ENCODE measurements at regions not wholly inside any gene's neighbourhood (a gene's known extent, or its start where the extent isn't known, plus 50 kb on each side); places are given as distances from the start of the nearest gene placed in this dataset.
"Not testable (repeated sequence)": the region's sequence is repeated elsewhere in the genome, so short reads cannot be mapped to it uniquely, and the experiment has no call there.

DNA sequence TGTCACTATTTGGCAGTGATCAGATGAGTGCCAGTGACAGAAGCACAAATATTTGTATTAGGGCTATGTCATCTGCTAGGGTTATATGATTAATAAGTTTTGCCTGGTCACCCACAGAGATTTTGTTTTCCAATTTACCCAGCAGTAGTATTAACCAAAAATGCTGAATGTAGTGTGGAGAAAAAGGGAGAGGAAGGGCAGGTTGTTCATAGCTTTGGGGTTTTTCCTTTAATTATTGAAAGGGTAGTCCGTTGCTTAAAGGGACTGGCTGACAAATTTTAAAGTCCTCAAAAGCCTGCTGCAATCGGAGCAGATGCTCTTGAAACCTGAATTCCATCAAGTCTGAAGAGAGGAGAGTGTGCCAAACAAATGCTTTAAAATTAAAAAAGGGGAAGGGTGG is 237.9 kb upstream of the CCDC196 start:
- DNase-seq (ENCODE audit: low read depth), result no peak

GRCh38 chr14:66249544-66249943 is 236.6 kb upstream of the CCDC196 start:
- DNase-seq (ENCODE audit: low read depth), result no peak

- DNase-seq (ENCODE audit: low read depth), result no peak
These were observed 232.1 kb upstream of the CCDC196 start for GRCh38 chr14:66254038-66254437.

DNA sequence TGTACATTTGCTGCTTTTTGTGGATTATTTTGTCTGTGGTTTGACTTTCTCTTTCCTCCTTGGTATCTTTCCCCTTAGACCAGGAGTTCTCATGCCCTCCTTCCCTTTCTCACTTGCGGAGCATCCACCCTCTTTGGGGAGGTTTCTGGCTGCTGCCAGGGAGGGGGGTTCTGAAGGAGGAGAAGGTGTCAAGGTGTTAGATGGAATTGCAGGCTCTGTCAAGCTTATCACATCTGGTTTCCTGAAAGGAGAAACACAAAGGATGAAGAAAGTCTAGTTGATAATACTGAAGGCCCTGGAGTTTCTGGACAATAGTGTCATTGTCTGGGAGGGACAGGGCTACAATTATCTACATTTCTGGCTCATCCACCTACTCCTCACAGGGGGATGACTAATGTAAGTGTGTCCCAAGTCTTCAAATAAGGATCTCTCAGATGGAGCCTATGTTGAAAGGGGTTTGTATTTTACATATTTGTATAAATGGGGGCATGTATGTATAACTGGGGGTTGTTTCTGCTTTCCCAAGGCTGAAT is 217.3 kb upstream of the CCDC196 start:
- DNase-seq (ENCODE audit: low read depth), result peak; percentile 49

DNA sequence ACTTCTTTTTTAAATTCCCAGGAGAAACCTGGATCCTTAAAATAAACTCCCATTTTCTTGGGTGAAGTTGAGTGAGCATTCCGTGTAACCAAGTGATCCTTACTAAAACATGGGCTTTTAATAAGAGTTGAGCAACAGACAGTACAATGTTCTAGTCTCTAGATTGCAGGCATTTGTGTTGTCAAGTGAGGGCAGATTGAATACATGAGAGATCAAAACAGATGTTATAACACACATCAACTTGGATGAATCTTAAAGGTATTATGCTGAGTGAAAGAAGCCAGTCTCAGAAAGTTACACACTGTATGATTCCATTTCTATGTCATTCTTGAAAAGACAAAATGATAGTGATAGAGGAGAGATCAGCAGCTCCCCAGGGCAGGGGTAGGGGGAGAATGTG is 213.9 kb upstream of the CCDC196 start:
- DNase-seq (ENCODE audit: low read depth), result no peak

- DNase-seq (ENCODE audit: low read depth), result peak; percentile 16
These were observed 212.8 kb upstream of the CCDC196 start for GRCh38 chr14:66273261-66273832.

DNA sequence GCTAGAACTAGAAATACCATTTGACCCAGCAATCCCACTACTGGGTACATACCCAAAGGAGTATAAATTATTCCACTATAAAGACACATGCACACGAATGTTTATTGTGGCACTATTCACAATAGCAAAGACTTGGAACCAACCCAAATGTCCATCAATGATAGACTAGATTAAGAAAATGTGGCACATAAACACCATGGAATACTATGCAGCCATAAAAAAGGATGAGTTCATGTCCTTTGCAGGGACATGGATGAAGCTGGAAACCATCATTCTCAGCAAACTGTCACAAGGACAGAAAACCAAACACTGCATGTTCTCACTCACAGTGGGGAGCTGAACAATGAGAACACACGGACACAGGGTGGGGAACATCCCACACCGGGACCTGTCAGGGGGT is 207.8 kb upstream of the CCDC196 start:
- not testable (repeated sequence) for DNase-seq (ENCODE audit: low read depth)

- DNase-seq (ENCODE audit: low read depth), result no peak
These were observed 205.0 kb upstream of the CCDC196 start for GRCh38 chr14:66281036-66281776.

- peak; percentile 74 for DNase-seq (ENCODE audit: low read depth)
These were observed 201.8 kb upstream of the CCDC196 start for GRCh38 chr14:66284346-66284745.

GRCh38 chr14:66288511-66288910 is 197.7 kb upstream of the CCDC196 start:
- peak; percentile 49 for DNase-seq (ENCODE audit: low read depth)

GRCh38 chr14:66291756-66292155 is 194.4 kb upstream of the CCDC196 start:
- no peak for DNase-seq (ENCODE audit: low read depth)

DNA sequence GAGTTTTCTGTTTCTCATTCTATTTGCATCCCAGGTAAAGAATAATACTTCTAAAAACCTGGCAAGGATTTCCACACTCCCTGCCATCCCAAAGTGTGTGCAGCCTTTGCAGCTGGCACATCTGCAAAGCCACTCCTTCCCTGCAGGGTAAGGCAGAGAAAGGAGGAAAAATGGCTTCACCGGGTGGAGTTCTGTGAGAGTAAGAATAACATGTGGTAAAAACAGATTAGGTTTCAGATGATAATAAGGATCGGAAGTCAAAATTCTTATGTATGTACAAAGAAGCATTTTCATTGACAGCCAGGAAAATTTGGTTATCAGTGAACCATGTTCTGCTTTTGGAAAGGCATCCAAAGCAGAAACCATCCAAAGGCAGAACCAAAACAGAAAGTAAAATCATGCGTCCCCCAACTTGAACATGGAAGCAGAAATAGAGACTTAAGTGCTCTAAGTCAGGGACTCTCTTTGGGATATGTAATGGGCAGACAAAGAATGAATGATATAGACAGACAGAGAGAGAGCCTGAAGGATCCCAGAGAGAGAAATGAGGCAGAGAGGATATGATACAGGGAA is 192.6 kb upstream of the CCDC196 start:
- DNase-seq (ENCODE audit: low read depth), result no peak

- DNase-seq (ENCODE audit: low read depth), result no peak
These were observed 190.8 kb upstream of the CCDC196 start for GRCh38 chr14:66295386-66295785.

DNA sequence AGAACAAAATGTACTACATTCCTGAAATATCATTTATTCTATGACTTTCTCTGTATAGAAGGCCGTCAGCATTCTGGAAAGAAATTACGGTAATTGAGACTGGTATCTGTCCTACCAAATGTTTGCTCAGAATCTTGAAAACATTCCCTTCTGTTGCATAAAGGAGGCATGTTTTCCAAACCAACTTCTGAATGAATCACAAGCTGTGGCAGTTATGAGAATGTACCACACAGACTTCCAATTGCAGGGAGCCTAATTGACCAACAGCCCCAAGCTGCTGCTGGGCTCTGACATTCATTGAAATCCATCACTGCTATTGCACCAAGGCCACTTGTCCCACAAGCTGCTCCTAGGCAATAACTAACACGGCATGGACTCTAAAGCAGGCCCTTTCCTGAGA is 185.3 kb upstream of the CCDC196 start:
- DNase-seq (ENCODE audit: low read depth), result no peak

DNA sequence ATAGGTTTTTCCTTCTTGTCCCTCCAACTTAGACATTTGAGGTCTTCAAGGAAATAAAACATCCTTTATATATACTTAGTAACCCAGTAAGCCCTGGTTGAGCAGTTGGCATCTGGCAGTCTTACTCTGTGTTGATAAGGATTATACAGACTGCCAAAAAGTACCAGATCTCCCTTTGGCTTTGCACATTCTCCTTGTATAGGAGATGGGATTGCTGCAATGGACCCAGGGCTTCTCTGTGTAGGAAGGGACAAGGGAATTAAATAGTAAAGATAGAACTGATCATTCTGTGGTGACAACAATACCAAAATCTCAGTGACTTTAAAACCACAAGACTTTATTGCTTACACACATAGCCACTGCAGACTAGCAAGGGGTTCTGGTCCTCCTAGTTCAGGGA is 180.1 kb upstream of the CCDC196 start:
- DNase-seq (ENCODE audit: low read depth), result no peak

GRCh38 chr14:66311058-66311457 is 175.1 kb upstream of the CCDC196 start:
- no peak for DNase-seq (ENCODE audit: low read depth)

DNA sequence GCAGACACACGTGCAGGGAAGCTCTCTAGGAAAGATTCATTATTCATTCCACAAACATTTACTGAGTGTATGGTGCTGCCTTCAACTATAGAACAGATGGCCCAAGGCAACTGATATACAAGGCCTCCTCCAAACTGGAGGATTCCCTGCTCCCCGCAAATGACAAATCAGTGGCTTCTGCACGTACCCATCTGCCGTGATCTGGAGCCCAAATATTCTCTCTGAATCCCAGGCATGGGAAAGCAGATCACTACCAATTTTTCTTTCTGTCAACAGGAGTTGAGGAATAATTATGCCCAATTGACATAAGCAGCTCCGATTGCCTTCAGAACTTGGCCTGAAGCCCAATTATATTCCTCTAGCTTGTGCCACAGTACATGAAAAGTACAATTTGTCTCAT is 174.2 kb upstream of the CCDC196 start:
- DNase-seq (ENCODE audit: low read depth), result no peak

DNA sequence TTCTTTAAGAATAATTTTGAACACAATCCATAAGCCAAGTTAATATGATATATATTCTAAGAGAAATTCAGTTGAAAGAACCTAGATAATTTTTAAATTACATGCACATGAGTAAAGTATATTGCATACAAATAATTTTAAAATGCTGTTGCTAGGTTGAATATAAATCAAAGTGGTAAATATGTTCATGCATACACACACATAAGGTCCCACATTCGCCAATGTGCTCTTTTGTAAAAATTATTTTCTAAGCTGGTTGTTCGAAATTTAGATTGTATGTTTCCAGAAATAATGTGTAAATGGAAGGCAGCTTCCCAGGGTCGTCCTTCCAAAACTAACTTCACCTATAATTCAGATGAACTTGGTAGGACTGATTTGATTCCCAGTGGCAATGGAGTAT is 173.7 kb upstream of the CCDC196 start:
- no peak for DNase-seq (ENCODE audit: low read depth)

- DNase-seq (ENCODE audit: low read depth), result no peak
These were observed 171.1 kb upstream of the CCDC196 start for GRCh38 chr14:66315098-66315497.

DNA sequence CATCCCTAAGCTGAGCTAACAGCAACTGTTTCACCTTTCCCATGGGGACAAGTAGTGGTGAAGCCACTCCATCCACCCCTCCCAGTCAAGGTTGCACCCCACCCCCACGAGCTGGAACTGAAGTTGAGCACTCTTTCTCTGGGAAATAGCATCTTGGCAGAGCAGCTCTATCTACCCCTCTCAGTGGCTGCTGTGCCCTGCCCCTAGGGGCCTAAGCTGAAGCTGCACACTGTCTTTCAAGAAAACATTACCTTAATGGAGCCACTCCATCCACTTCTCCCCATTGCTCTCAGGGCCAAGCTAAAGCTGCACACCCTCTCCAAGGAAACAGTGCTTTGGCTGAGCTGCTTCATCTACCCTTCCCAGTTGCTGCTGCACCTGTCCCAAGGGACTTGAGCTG is 170.6 kb upstream of the CCDC196 start:
- DNase-seq (ENCODE audit: low read depth), result no peak

DNA sequence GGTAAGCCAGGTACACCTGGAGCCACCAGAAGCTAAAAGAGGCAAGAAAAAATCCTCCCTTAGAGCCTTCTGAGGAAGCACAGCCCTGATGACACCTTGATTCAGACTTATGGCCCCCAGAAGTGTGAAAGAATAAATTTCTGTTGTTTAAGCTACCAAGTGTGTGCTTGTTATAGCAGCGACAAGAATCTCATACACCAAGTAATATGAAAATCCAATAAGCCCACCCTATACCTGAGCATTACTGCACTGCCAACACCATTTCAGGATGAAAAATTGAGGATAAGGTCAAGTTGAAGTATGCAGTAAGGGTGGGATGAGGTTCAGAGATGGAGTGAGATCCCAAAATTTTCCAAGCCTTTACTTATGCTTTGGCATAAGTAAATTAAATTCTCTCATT is 163.6 kb upstream of the CCDC196 start:
- no peak for DNase-seq (ENCODE audit: low read depth)

GRCh38 chr14:66330228-66330627 is 155.9 kb upstream of the CCDC196 start:
- DNase-seq (ENCODE audit: low read depth), result no peak

GRCh38 chr14:66330916-66331315 is 155.3 kb upstream of the CCDC196 start:
- peak; percentile 34 for DNase-seq (ENCODE audit: low read depth)
